GM12864 (cell line): ENCODE measurements at regions not wholly inside any gene's neighbourhood (a gene's known extent, or its start where the extent isn't known, plus 50 kb on each side); places are given as distances from the start of the nearest gene placed in this dataset.

Experiments
- DNase-seq: peaks from one replicate; pipeline ENCODE4 v3.0.0-alpha.2; 2011; ENCODE audit warnings: low read depth
- H3K4me3 ChIP-seq: 2 replicates; pipeline ENCODE4 v1.5.1; 2011; ENCODE audit warnings: mild to moderate bottlenecking, low read depth, low read length, control low read depth
- CTCF ChIP-seq: IDR thresholded peaks from 2 replicates; pipeline ENCODE4 v1.5.1; 2011; ENCODE audit warnings: low read depth, mild to moderate bottlenecking, moderate library complexity, low read length, control low read depth, inconsistent platforms; ENCODE audit errors: missing control alignments

GRCh38 chr3:76954412-76954811, 85.5 kb upstream of the ROBO2 start:
- no peak overlapping the region for H3K4me3 ChIP-seq
- TF ChIP-seq CTCF, result no peak
- DNase-seq, result no peak

GRCh38 chr3:76958274-76958673, 81.6 kb upstream of the ROBO2 start:
- no peak overlapping the region for H3K4me3 ChIP-seq
- no peak for DNase-seq
- no peak for TF ChIP-seq CTCF

- no peak overlapping the region for H3K4me3 ChIP-seq
- no peak for DNase-seq
- TF ChIP-seq CTCF, result no peak
These were observed 81.0 kb upstream of the ROBO2 start for GRCh38 chr3:76958861-76959260.

GRCh38 chr3:76961284-76961683, 78.6 kb upstream of the ROBO2 start:
- no peak for DNase-seq
- TF ChIP-seq CTCF, result no peak

GRCh38 chr3:76965122-76965725, 74.7 kb upstream of the ROBO2 start:
- no peak for DNase-seq
- no peak for TF ChIP-seq CTCF
- no peak overlapping the region for H3K4me3 ChIP-seq

More at GRCh38 chr3:76961284-76961683, 78.6 kb upstream of the ROBO2 start:
- no peak overlapping the region for H3K4me3 ChIP-seq

- no peak for DNase-seq
- no peak for TF ChIP-seq CTCF
- no peak overlapping the region for H3K4me3 ChIP-seq
These were observed 70.4 kb upstream of the ROBO2 start for GRCh38 chr3:76969471-76969870.

- no peak overlapping the region for H3K4me3 ChIP-seq
- TF ChIP-seq CTCF, result no peak
- DNase-seq, result no peak
These were observed 69.8 kb upstream of the ROBO2 start for GRCh38 chr3:76969996-76970615.
